HG03442 (cell line): ENCODE measurements at regions not wholly inside any gene's neighbourhood (a gene's known extent, or its start where the extent isn't known, plus 50 kb on each side); places are given as distances from the start of the nearest gene placed in this dataset.
A peak's percentile ranks its signal among the peaks of the same experiment; 100 is the strongest.
"Not testable (repeated sequence)": the region's sequence is repeated elsewhere in the genome, so short reads cannot be mapped to it uniquely, and the experiment has no call there.

Source experiments
- ATAC-seq: cut with Tn5 transposase; IDR thresholded peaks from one replicate; pipeline ENCODE4 v1.9.1; 2021; ENCODE audit warnings: mild to moderate bottlenecking, moderate library complexity; ENCODE audit not compliant: unreplicated experiment

GRCh38 chr1:184889166-184889565 lies 85.1 kb downstream of the NIBAN1 start:
- no peak for ATAC-seq

GRCh38 chr1:184888505-184888904 lies 85.8 kb downstream of the NIBAN1 start:
- ATAC-seq: no peak

- no peak for ATAC-seq
Measured at GRCh38 chr1:184882957-184883815, 91.1 kb downstream of the NIBAN1 start.

GRCh38 chr1:184881941-184882913 lies 92.1 kb downstream of the NIBAN1 start:
- peak; percentile 66 for ATAC-seq

GRCh38 chr1:184879876-184880557 lies 94.3 kb downstream of the NIBAN1 start:
- ATAC-seq: no peak

- no peak for ATAC-seq
Measured at GRCh38 chr1:184878602-184879001, 95.7 kb downstream of the NIBAN1 start.

GRCh38 chr1:184878002-184878401 lies 96.3 kb downstream of the NIBAN1 start:
- ATAC-seq: no peak

- ATAC-seq: not testable (repeated sequence)
Measured at GRCh38 chr1:184876015-184876414, 98.3 kb downstream of the NIBAN1 start.

GRCh38 chr1:184875218-184875617 lies 99.1 kb downstream of the NIBAN1 start:
- ATAC-seq: no peak

GRCh38 chr1:184870319-184870718 lies 104.0 kb downstream of the NIBAN1 start:
- ATAC-seq: peak; percentile 25

- ATAC-seq: no peak
Measured at GRCh38 chr1:184867866-184868689, 106.2 kb downstream of the NIBAN1 start.

GRCh38 chr1:184866991-184867788 lies 107.1 kb downstream of the NIBAN1 start:
- ATAC-seq: peak; percentile 87

GRCh38 chr1:184866586-184866985 lies 107.7 kb downstream of the NIBAN1 start:
- peak; percentile 13 for ATAC-seq

GRCh38 chr1:184865831-184866230 lies 108.5 kb downstream of the NIBAN1 start:
- ATAC-seq: no peak

GRCh38 chr1:184861755-184862336 lies 107.2 kb upstream of the EDEM3 start:
- ATAC-seq: no peak

- ATAC-seq: peak; percentile 77
Measured at GRCh38 chr1:184860985-184861754, 106.5 kb upstream of the EDEM3 start.

- peak; percentile 19 for ATAC-seq
Measured at GRCh38 chr1:184860535-184860934, 105.9 kb upstream of the EDEM3 start.
